ENCODE measurements at regions not wholly inside any gene's neighbourhood (a gene's known extent, or its start where the extent isn't known, plus 50 kb on each side); places are given as distances from the start of the nearest gene placed in this dataset.

DNA sequence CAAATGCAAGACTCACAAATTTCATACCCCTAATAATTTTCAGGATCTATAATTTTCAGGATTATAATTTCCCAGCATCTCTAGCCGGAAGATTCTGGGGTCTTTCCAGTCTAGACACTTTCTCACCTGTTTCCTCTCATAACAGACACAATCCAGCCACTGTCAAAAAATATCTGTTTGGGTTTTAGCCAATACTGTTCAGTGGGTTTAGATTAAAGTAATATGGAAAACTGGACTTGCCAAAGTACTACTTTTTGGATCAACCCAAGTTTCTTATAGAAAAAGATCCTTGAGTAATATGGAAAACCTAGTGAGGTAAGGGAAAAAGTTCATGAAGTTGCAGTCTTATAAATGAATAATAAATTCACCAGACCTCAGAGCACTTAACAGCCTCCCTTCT lies 62.1 kb upstream of the NEBL start:
- no peak for TF ChIP-seq ZNF274 (IDR thresholded peaks at IDR 0.05; ENCODE audit: low read depth, low read length)
- no peak for TF ChIP-seq YY1 (IDR thresholded peaks at IDR 0.05; ENCODE audit: insufficient read depth, insufficient read length)
- no peak for TF ChIP-seq SUZ12 (IDR thresholded peaks at IDR 0.05; ENCODE audit: extremely low read depth, insufficient read depth, insufficient read length)

Measured in NT2/D1 (cell line).